ENCODE measurements at regions not wholly inside any gene's neighbourhood (a gene's known extent, or its start where the extent isn't known, plus 50 kb on each side); places are given as distances from the start of the nearest gene placed in this dataset.

GRCh38 chr22:27433585-27434190 lies 367.9 kb downstream of the MN1 start:
- Histone ChIP-seq H3K36me3 (no peaks in the 10 kb centered on the region), H3K27me3 (peaks cover 7% of the 10 kb centered on the region), H3K9me3 (no peaks in the 10 kb centered on the region), H3K27ac (no peak overlapping the region), H3K4me3 (no peak overlapping the region), H3K4me1 (peaks cover 6% of the 10 kb centered on the region)
- no peak for TF ChIP-seq CTCF (IDR thresholded peaks at IDR 0.05)
- DNase-seq, result no peak
- no peak for ATAC-seq
- intact Hi-C loops (cut with DNase I), result no loop called here

GRCh38 chr22:27434898-27435297 lies 366.7 kb downstream of the MN1 start:
- Histone ChIP-seq H3K27me3 (peaks cover 7% of the 10 kb centered on the region), H3K9me3 (no peaks in the 10 kb centered on the region), H3K4me1 (peaks cover 7% of the 10 kb centered on the region), H3K27ac (no peak overlapping the region), H3K36me3 (no peaks in the 10 kb centered on the region), H3K4me3 (no peak overlapping the region)
- DNase-seq (no peak), ATAC-seq (no peak)
- intact Hi-C loops (cut with DNase I), result no loop called here
- TF ChIP-seq CTCF (IDR thresholded peaks at IDR 0.05), result no peak

- TF ChIP-seq CTCF (IDR thresholded peaks at IDR 0.05), result no peak
- peaks cover 3% of the 10 kb centered on the region for H3K27me3 ChIP-seq
- H3K9me3 ChIP-seq, result no peaks in the 10 kb centered on the region
- no peak for DNase-seq
- H3K4me3 ChIP-seq, result no peak overlapping the region
- H3K27ac ChIP-seq, result peak overlapping the region; percentile 60
- intact Hi-C loops (cut with DNase I), result no loop called here
- peaks cover 7% of the 10 kb centered on the region for H3K4me1 ChIP-seq
- H3K36me3 ChIP-seq, result no peaks in the 10 kb centered on the region
- ATAC-seq, result peak; percentile 21
Measured at GRCh38 chr22:27435844-27436576, 365.5 kb downstream of the MN1 start.

- no peak for ATAC-seq
- H3K4me3 ChIP-seq, result no peak overlapping the region
- no peak overlapping the region for H3K27ac ChIP-seq
- DNase-seq, result no peak
- intact Hi-C loops (cut with DNase I), result no loop called here
- H3K36me3 ChIP-seq, result no peaks in the 10 kb centered on the region
- H3K4me1 ChIP-seq, result peaks cover 7% of the 10 kb centered on the region
- peaks cover 3% of the 10 kb centered on the region for H3K27me3 ChIP-seq
- TF ChIP-seq CTCF (IDR thresholded peaks at IDR 0.05), result no peak
- no peaks in the 10 kb centered on the region for H3K9me3 ChIP-seq
Measured at GRCh38 chr22:27436591-27436990, 365.0 kb downstream of the MN1 start.

GRCh38 chr22:27437570-27437969 lies 364.0 kb downstream of the MN1 start:
- Histone ChIP-seq H3K27ac (no peak overlapping the region), H3K36me3 (no peaks in the 10 kb centered on the region), H3K9me3 (no peaks in the 10 kb centered on the region), H3K4me1 (peaks cover 7% of the 10 kb centered on the region), H3K27me3 (peaks cover 3% of the 10 kb centered on the region), H3K4me3 (no peak overlapping the region)
- intact Hi-C loops (cut with DNase I), result no loop called here
- DNase-seq (no peak), ATAC-seq (no peak)
- no peak for TF ChIP-seq CTCF (IDR thresholded peaks at IDR 0.05)
